Activated T-cell treated with anti-CD3 and anti-CD28 coated beads, Interleukin-2, amount 50 U/mL, for 48 hours (primary cell): ENCODE measurements at regions not wholly inside any gene's neighbourhood (a gene's known extent, or its start where the extent isn't known, plus 50 kb on each side); places are given as distances from the start of the nearest gene placed in this dataset.

Experiments
- DNase-seq, 2 experiments: peaks; one replicate each; pipeline ENCODE4 v3.0.0-alpha.2; 2020

GRCh38 chr13:73933795-73934194, 200.4 kb downstream of the KLF12 start:
- no peak for DNase-seq

- no peak for DNase-seq
Measured at GRCh38 chr13:73932091-73932490, 202.1 kb downstream of the KLF12 start.

DNA sequence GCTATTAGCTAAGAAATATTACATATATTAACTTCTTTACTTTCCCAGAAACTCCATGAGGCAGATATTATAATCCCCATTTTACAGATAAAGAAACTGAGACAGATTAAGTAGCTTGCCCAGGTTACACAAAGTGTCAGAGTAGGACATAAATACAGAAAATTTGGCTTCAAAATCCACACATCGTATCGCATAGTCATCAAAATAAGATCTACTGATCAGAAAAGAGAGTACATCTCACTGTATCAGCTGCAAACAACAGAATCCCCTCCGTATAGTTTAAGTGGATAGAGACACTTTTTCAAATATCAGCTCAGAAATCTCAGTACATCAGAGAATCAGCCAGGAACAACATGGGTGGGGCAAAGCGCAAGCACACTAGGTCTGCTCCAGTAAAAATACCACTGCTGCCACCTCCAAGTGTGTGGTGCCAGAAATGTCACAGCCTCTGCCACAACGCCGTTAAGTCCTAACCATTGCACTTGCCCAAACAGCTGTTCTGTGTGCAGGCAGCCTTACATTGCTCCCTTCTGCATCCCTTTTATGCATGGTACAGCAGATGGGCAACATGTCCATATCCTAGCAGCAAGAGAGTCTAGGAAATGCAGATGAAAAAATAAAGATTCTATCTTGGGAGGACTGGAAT, 204.8 kb downstream of the KLF12 start:
- no peak for DNase-seq

DNA sequence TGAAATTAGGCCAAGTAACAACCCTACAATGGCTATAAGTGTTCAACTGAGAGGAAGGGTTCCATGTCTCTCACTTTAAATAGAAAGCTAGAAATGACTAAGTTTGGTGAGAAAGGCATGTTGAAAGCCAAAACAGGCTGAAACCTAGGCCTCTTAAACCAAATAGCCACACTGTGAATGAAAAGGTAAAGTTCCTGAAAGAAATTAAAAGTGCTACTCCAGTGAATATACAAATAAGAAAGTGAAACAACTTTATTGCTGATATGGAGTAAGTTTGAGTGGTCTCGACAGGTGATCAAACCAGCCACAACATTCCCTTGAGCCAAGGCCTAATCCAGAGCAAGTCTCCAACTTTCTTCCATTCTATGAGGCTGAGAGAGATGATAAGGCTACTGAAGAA, 209.6 kb downstream of the KLF12 start:
- DNase-seq, result no peak

DNA sequence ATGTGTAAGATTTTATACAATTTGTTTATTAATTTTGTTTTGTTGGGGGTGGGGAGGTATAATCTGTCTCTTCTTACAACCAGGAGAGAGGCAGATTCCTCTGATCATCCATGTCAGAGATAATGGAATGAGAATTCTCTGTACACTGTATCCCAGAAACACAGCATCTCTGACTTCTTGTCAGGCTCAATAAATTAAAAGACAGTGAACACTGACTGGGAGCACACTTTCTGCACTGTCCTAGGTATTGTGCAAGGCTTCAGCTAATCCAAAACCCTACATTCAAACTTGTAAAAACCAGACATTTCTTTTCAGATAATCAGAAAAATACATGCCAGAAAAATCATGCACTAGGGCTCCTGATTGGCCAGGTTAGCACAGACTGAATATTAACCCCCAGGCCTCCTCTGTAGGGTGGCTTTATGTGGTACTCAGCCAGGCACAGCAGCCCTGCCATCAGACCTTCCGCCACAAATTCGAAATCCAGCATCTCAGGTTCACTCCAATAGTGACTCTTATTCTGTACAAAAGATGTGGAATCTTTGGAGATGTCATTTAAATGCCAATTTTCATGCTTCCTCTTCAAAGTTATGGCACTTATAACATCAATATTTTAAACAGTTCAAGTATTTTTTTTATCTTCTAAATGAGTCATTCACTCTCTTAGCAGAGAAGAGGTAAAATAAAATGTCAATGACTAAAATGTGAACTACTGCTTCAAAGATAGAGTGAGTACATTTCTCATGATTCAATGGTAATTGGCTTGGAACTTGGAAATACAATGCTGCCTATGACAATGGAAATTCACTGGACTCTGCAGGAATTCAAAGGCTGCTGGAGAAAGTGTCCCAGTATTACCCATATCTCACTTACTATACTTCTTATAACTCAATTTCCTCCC, 211.5 kb downstream of the KLF12 start:
- DNase-seq, result no peak

DNA sequence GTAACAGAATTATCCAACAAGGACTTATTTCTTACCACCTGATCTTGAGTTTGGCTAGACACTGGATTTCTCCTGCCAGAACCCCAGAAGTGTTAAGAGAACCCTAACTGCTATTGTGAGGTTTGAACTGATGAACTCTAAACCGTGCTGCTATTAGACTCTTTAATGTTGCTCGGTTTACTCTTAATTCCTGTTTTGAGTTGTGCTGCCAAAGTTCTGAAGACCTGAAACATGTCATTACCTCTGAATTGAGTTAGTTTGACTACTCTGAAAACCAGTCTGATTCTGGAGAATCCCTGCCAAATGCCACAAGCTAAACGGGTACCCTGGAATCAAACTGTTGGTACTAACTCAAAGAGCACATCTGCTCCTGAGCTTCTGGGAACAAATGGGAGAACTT, 215.5 kb downstream of the KLF12 start:
- no peak for DNase-seq

- no peak for DNase-seq
Measured at GRCh38 chr13:73913751-73914518, 220.3 kb downstream of the KLF12 start.

GRCh38 chr13:73913079-73913740, 221.0 kb downstream of the KLF12 start:
- DNase-seq, result no peak

DNA sequence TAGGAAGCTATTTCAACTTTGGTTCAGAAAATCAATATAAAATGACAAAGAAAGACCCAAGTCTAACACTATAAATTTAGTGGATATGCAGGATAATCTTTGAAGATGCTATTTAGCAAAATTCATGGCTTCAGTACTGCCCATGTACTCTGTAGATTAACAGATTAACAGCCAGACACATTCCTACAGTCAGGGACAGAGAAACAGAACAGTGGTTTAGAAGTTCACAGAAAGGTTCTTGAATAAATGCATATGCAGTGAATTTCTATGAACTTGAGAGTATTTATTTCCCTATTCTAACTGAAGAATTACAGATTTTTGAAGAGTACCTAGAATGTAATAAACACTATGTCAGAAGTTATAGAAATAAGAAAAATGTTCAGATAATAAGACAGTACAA, 222.8 kb downstream of the KLF12 start:
- DNase-seq, result no peak

- no peak for DNase-seq
Measured at GRCh38 chr13:73910733-73911132, 223.5 kb downstream of the KLF12 start.

GRCh38 chr13:73908809-73909208, 225.4 kb downstream of the KLF12 start:
- DNase-seq, result no peak

DNA sequence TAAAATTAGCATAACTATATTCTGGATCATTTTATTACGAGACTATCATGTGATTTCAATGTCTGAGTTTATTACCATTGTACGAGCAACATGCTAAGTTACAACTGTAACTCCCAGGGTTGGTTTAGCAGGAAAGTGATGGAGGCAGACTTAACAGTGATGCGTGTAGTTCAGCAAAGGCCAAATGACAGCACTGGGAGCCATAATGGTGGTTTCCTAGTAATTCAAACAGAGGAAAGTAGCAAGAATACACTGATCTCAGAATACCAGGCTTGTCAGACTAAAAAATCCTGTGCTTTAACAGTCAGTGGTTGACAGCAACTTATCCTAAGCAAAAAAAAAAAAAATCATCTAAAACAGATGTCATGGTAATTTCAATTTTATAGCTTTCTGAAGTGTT, 229.6 kb downstream of the KLF12 start:
- DNase-seq, result no peak

- DNase-seq, result no peak
Measured at GRCh38 chr13:73903561-73903960, 230.6 kb downstream of the KLF12 start.

GRCh38 chr13:73902847-73903246, 231.4 kb downstream of the KLF12 start:
- DNase-seq, result no peak

DNA sequence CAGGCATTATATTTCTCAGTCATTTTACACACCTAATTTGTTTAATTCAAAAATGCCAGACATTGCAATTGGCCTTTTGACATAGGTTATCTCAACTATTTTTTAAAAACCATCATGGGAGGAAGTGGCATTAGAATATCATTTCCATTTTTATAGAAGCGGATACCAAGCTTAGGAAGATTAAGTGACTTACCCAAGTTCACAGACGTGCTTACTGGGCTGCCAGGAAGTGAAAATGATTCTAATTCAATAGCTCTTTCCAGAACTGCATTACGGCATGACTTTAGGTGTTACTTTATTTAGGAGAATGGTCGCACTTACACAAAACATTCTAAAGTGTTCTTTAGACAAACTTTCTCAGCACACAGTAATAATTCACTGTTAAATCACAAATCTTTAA, 231.9 kb downstream of the KLF12 start:
- DNase-seq, result no peak

GRCh38 chr13:73901324-73902068, 232.7 kb downstream of the KLF12 start:
- DNase-seq, result no peak

DNA sequence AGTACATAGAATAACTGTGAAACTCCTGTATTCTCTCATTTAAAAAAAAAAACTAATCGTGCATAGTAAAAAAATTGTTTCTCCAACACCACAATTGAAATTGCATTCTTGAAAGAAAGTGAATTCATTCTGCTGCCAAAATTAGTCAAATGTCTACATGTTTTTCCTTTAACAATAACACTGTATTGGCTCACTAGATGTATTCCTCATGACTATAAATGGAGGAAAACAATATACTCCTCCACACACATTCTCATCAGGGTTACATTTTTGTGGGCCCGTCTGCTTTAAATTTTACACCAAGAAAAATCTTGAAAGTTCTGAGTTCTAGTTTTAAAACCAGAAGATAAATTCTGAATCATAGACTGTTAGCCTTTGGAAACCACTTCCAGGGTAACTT, 233.6 kb downstream of the KLF12 start:
- DNase-seq, result no peak

DNA sequence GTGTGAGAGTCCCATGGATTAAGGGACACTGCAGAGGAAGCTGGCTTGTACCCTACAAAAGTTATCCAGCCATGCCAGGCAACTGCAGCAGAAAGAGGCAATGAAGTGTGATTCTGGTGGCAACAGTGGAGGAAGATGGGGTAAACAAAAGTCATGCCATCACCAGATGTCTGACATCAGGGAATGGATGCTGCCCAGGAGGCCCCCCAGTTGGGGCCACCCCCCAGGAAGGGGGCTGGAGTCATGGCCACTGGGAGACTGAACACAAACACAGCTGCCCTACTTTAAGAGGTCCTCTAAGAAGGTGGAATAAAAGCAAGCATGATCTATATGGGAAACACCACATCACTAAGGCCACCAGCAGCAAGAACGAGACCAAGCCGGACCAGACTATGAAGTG, 235.3 kb downstream of the KLF12 start:
- no peak for DNase-seq

DNA sequence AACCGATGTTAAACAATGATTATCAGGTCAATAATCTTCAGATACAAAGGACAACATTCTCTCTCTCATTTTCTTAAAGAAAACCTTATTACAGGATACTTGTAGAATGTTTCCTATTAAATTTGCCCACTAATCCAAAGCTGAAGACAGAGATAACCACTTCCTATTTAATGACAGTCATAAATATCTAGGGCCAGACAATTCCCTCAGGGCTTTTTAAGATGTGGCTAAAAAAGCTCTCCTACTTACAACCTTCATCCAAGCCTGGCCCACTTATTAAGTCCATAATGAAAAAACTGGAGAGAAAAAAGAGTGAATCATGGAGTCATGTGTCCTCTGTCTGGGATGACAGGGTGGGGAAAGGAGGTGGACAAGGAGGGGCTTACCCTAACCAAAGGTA, 235.9 kb downstream of the KLF12 start:
- no peak for DNase-seq

DNA sequence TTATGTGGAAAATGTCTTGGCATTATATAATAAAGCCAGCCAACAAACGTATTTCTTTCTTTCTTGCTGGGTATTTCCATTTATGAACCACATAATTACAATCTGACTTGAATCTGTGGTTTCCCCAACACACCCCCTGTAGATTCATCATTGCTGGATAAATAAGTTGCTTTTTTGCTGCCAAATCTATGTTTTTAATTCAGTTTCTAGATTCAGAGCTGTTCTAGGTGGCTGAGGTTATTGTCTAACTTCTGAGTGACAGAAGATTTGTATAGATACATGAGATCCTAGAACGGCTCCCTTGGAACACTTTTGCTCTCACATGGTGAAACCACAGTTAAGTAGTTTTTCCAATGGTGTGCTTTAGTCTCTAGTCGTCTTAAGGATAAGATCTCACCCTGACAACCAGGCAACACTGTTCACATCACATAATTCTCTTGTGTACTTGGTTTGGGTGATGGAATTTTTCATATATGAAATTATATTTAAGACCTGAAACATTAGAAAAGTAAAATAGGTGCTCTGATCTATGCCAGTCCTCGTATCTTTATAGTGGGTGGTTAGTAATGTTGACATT, 239.1 kb downstream of the KLF12 start:
- DNase-seq, result no peak

DNA sequence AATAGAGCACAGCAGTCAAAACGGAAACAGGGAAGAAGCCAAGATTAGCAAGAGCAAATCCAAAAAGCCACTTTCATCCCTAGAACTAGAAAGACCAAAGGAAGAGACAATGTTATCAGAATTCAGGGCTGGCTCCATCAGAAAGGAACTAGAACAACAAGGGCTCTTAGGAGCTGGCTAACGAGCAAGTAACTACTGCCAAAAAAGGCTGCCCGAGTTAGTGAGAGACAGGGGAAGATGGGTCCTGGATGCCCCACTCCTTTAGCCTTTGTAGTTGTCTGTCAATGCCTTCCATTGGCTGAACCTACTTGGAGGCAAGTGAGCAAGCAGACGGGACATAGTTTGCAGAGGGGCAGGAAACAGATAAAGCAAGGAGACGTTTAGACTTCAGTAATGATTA, 240.4 kb downstream of the KLF12 start:
- DNase-seq, result no peak

DNA sequence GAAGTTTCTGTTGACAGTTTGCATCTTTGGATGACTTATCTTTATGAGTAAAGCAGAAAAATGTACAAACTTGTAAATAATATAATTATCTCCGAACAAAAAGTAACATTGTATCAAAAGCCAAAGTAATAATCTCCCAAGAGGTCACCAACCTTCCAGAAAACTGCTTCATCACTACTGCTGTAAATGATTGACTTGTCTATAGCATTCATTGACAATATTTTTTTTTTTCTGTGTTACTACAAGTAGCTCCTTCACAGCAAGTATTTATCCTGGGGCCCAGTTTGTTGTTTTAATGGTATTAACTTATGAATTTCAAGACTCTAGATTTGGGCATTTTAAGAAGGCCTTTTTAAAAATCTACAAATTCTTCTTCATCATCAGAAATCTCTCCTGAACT, 242.4 kb downstream of the KLF12 start:
- DNase-seq, result no peak
